ENCODE measurements at regions not wholly inside any gene's neighbourhood (a gene's known extent, or its start where the extent isn't known, plus 50 kb on each side); places are given as distances from the start of the nearest gene placed in this dataset.

GRCh38 chr18:67582488-67582887 is 66.0 kb upstream of the DSEL start:
- H3K4me3 ChIP-seq (ENCODE audit: low read depth, poor library complexity, severe bottlenecking) = no peak overlapping the region
- WGBS, 2 donors = 45 to 51% methylated on average over 3 of the region's 3 CpGs
- TF ChIP-seq POLR2A (IDR thresholded peaks at IDR 0.05) (no peak), CTCF (IDR thresholded peaks at IDR 0.05) (no peak)
- no peak for DNase-seq (ENCODE audit: low spot score in 2 of 2)
- intact Hi-C loops (cut with DNase I; ENCODE audit: low total_unique reads) = no loop called here

GRCh38 chr18:67581178-67581577 is 64.7 kb upstream of the DSEL start:
- no peak overlapping the region for H3K4me3 ChIP-seq (ENCODE audit: low read depth, poor library complexity, severe bottlenecking)
- DNase-seq (ENCODE audit: low spot score in 2 of 2) = no peak
- intact Hi-C loops (cut with DNase I; ENCODE audit: low total_unique reads) = no loop called here
- TF ChIP-seq POLR2A (IDR thresholded peaks at IDR 0.05) (no peak), CTCF (IDR thresholded peaks at IDR 0.05) (no peak)
- 83 to 87% methylated on average over 2 of the region's 2 CpGs for WGBS, 2 donors

GRCh38 chr18:67577386-67577785 is 60.9 kb upstream of the DSEL start:
- TF ChIP-seq CTCF (IDR thresholded peaks at IDR 0.05) = no peak
- TF ChIP-seq POLR2A (IDR thresholded peaks at IDR 0.05) = no peak
- no peak for DNase-seq (ENCODE audit: low spot score in 2 of 2)
- intact Hi-C loops (cut with DNase I; ENCODE audit: low total_unique reads) = no loop called here
- no peak overlapping the region for H3K4me3 ChIP-seq (ENCODE audit: low read depth, poor library complexity, severe bottlenecking)

- intact Hi-C loops (cut with DNase I; ENCODE audit: low total_unique reads) = no loop called here
- H3K4me3 ChIP-seq (ENCODE audit: low read depth, poor library complexity, severe bottlenecking) = no peak overlapping the region
- WGBS, 2 donors = 90 to 91% methylated on average over 3 of the region's 3 CpGs
- TF ChIP-seq POLR2A (IDR thresholded peaks at IDR 0.05) (no peak), CTCF (IDR thresholded peaks at IDR 0.05) (no peak)
- DNase-seq (ENCODE audit: low spot score in 2 of 2) = no peak
Observed at GRCh38 chr18:67574749-67575148, 58.2 kb upstream of the DSEL start.

GRCh38 chr18:67568166-67568565 is 51.6 kb upstream of the DSEL start:
- WGBS, 2 donors = 68 to 71% methylated on average over 2 of the region's 2 CpGs
- DNase-seq (ENCODE audit: low spot score in 2 of 2) = no peak
- TF ChIP-seq POLR2A (IDR thresholded peaks at IDR 0.05) (no peak), CTCF (IDR thresholded peaks at IDR 0.05) (no peak)
- intact Hi-C loops (cut with DNase I; ENCODE audit: low total_unique reads) = no loop called here
- H3K4me3 ChIP-seq (ENCODE audit: low read depth, poor library complexity, severe bottlenecking) = no peak overlapping the region
